ENCODE measurements at regions not wholly inside any gene's neighbourhood (a gene's known extent, or its start where the extent isn't known, plus 50 kb on each side); places are given as distances from the start of the nearest gene placed in this dataset.

DNA sequence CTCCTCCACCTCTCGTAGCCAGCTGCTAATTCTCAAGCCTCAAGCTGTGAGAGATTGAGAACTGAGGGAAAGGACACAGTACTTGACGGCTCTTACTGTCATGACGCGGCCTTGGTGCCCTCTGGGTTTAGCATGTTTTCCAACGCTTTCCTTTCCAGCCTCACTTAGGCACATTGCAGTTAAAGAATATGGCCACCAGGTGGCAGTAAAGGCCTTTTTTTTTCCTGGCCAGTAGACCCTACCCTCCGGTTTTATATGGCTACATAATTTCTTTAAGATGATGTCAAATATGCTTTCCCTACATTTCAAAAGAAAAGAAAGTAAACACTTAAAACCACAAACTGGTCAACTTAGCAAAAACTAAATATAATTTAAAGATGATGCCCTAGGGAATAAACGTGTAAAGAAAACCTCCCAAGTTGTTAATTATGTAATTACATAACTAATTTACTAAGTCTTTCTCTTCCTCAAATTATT is 56.8 kb upstream of the PRDX6 start:
- ChIA-PET POLR2A (no interaction called here), CTCF (ENCODE audit: low intra/inter-chr PET ratio) (interaction anchor here (0.6 to 1.9 kb wide), 8 partner anchors 166 to 1579 kb away, joined by 3 to 14 read pairs (median 3); partner anchors contain the start of genes CENPL and DARS2)
- peak; percentile 85 for ATAC-seq
- Histone ChIP-seq H3K9me1 (ENCODE audit: control insufficient read depth, insufficient read depth, low read length) (no peaks in the 10 kb centered on the region), H3K9ac (ENCODE audit: insufficient read depth in 1 of 2, low read depth in 2 of 2, low read length in 2 of 2) (no peak overlapping the region; a peak in 1 of 4 replicates), H3K79me2 (ENCODE audit: control insufficient read depth, insufficient read depth, low read length) (no peaks in the 10 kb centered on the region), H3K27ac (ENCODE audit: extremely low read depth, low read depth, low read length) (peak overlapping the region; percentile 4; the same call in 1 of the 3 replicates), H3K4me3 (no peak overlapping the region), H3K4me1 (replicated peaks in 1 of 2; ENCODE audit: control insufficient read depth in 2 of 2, insufficient read depth in 2 of 2, low read length in 2 of 2) (peaks cover 4 to 40% of the 10 kb centered on the region in 2 experiments; a peak in 4 of 5 replicates), H3K4me2 (ENCODE audit: insufficient read depth, low read length) (peak overlapping the region; percentile 30; the same call in 1 of the 2 replicates), H3K27me3 (ENCODE audit: control insufficient read depth in 2 of 2, insufficient read depth in 2 of 2, low read length in 2 of 2) (no peaks in the 10 kb centered on the region), H3K9me3 (replicated peaks; ENCODE audit: control insufficient read depth, insufficient read depth, low read depth, low read length) (no peaks in the 10 kb centered on the region), H4K20me1 (replicated peaks; ENCODE audit: control insufficient read depth, insufficient read depth, low read length) (no peaks in the 10 kb centered on the region), H3K36me3 (ENCODE audit: control insufficient read depth, insufficient read depth, low read length) (no peaks in the 10 kb centered on the region), H2AFZ (ENCODE audit: low read depth, low read length) (peak overlapping the region; percentile 86)
- FAIRE-seq = peak; percentile 96
- DNase-seq (ENCODE audit: extremely low read depth in 1 of 4, low spot score in 3 of 4) = peak; percentile 67 to 90 (median 78)
- in situ Hi-C loops (cut with MboI) (no loop called here), intact Hi-C loops (cut with micrococcal nuclease) (loop anchor here (1.0 to 5.0 kb wide), 7 partner anchors 153 to 1322 kb away; no protein-coding TSS in a partner anchor)
- 15% methylated on average over 7 of the region's 7 CpGs for WGBS (ENCODE audit: insufficient coverage, low coverage, missing lambda C conversion rate)
- BruUV-seq (replicated peaks) = no TSS peak
- TF ChIP-seq ZNF23 (CRISPR knock-in tag; IDR thresholded peaks at IDR 0.05) (no peak), DMBX1 (CRISPR knock-in tag; IDR thresholded peaks at IDR 0.05; ENCODE audit: borderline replicate concordance) (peak; percentile 39; the same call in 1 of the 2 replicates), FOXK2 (conservative IDR thresholded peaks at IDR 0.05 in 1 of 2, IDR thresholded peaks at IDR 0.05 in 1 of 2; ENCODE audit: low read depth in 2 of 2) (peak; percentile 39 to 64; a peak in 3 of 4 replicates), PRMT5 (CRISPR knock-in tag; IDR thresholded peaks at IDR 0.05) (no peak), CREM (IDR thresholded peaks at IDR 0.05; ENCODE audit: low read depth) (0 out of 2 replicates have a peak, but pooled peaks have one; percentile 23)
- TF ChIP-seq, protein P1, sequence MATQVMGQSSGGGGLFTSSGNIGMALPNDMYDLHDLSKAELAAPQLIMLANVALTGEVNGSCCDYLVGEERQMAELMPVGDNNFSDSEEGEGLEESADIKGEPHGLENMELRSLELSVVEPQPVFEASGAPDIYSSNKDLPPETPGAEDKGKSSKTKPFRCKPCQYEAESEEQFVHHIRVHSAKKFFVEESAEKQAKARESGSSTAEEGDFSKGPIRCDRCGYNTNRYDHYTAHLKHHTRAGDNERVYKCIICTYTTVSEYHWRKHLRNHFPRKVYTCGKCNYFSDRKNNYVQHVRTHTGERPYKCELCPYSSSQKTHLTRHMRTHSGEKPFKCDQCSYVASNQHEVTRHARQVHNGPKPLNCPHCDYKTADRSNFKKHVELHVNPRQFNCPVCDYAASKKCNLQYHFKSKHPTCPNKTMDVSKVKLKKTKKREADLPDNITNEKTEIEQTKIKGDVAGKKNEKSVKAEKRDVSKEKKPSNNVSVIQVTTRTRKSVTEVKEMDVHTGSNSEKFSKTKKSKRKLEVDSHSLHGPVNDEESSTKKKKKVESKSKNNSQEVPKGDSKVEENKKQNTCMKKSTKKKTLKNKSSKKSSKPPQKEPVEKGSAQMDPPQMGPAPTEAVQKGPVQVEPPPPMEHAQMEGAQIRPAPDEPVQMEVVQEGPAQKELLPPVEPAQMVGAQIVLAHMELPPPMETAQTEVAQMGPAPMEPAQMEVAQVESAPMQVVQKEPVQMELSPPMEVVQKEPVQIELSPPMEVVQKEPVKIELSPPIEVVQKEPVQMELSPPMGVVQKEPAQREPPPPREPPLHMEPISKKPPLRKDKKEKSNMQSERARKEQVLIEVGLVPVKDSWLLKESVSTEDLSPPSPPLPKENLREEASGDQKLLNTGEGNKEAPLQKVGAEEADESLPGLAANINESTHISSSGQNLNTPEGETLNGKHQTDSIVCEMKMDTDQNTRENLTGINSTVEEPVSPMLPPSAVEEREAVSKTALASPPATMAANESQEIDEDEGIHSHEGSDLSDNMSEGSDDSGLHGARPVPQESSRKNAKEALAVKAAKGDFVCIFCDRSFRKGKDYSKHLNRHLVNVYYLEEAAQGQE (IDR thresholded peaks at IDR 0.05; ENCODE audit: borderline replicate concordance) = peak; percentile 95
- TF ChIP-seq, protein P1 (CRISPR knock-in tag; IDR thresholded peaks at IDR 0.05; ENCODE audit: low read depth) = no peak
- TF ChIP-seq, protein P2, sequence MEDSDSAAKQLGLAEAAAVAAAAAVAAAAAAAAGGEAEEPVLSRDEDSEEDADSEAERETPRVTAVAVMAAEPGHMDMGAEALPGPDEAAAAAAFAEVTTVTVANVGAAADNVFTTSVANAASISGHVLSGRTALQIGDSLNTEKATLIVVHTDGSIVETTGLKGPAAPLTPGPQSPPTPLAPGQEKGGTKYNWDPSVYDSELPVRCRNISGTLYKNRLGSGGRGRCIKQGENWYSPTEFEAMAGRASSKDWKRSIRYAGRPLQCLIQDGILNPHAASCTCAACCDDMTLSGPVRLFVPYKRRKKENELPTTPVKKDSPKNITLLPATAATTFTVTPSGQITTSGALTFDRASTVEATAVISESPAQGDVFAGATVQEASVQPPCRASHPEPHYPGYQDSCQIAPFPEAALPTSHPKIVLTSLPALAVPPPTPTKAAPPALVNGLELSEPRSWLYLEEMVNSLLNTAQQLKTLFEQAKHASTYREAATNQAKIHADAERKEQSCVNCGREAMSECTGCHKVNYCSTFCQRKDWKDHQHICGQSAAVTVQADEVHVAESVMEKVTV (CRISPR knock-in tag; IDR thresholded peaks at IDR 0.05) = peak; percentile 98
